ENCODE measurements at regions not wholly inside any gene's neighbourhood (a gene's known extent, or its start where the extent isn't known, plus 50 kb on each side); places are given as distances from the start of the nearest gene placed in this dataset.

DNA sequence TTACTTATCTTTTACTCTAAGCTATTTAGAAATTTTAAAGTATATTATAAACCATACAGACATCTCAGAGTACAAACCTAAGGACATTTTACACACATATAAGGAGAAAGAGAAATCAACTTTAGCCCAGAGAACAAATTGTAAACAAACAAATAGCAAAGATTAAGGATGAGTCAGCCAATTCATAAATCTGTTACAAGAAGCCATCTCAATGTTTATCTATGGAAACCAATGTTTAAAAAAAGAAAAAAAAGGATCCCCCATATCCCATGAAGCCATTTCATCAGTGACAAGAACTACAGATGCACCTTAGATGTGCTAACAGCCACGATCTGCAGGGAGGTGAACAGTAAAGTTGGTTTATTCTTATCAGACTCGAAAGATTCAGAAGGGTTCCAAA, 437.1 kb downstream of the SHQ1 start:
- H3K27ac ChIP-seq, result no peak overlapping the region
- no peak for TF ChIP-seq ZFX (IDR thresholded peaks at IDR 0.05; ENCODE audit: borderline replicate concordance)
- TF ChIP-seq, protein P1, sequence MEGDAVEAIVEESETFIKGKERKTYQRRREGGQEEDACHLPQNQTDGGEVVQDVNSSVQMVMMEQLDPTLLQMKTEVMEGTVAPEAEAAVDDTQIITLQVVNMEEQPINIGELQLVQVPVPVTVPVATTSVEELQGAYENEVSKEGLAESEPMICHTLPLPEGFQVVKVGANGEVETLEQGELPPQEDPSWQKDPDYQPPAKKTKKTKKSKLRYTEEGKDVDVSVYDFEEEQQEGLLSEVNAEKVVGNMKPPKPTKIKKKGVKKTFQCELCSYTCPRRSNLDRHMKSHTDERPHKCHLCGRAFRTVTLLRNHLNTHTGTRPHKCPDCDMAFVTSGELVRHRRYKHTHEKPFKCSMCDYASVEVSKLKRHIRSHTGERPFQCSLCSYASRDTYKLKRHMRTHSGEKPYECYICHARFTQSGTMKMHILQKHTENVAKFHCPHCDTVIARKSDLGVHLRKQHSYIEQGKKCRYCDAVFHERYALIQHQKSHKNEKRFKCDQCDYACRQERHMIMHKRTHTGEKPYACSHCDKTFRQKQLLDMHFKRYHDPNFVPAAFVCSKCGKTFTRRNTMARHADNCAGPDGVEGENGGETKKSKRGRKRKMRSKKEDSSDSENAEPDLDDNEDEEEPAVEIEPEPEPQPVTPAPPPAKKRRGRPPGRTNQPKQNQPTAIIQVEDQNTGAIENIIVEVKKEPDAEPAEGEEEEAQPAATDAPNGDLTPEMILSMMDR (IDR thresholded peaks at IDR 0.05), result no peak

DNA sequence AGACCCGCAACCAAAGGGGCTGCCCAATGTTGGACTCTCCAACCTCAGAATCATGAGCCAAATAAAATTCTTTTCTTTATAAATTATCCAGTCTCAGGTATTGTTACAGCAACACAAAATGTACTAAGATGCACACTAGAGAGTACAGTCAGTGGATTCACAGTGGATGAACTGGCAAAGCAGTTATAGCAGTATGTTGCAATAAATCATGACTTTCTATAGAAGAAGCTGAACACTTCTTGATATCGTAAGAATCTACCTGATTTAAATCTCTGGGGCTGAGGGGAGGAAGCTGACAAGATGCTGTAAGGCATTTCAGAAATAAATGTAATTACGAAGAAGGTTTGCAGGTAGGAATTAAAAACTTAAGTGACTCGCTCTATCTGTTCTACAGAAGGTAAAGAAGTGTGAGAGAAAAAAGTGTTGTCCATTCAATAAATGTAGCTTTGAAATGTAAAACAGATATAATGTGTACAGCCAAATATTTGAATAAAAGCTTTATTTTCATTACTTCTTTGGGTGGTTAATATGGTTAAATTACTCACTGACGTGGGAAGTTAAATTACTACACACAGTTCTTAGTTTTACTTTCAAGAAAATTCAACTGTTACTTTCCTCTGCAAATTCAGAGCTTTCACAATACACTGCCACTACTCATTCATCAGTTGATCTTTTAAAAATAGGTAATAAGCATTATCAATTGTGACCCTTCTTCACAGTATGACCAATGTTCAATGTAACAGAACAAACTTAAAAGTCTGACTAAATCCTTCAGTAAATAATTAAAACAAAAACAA, 439.1 kb downstream of the SHQ1 start:
- no peak overlapping the region for H3K27ac ChIP-seq
- TF ChIP-seq ZFX (IDR thresholded peaks at IDR 0.05; ENCODE audit: borderline replicate concordance), result no peak
- TF ChIP-seq, protein P1 (IDR thresholded peaks at IDR 0.05), result no peak

DNA sequence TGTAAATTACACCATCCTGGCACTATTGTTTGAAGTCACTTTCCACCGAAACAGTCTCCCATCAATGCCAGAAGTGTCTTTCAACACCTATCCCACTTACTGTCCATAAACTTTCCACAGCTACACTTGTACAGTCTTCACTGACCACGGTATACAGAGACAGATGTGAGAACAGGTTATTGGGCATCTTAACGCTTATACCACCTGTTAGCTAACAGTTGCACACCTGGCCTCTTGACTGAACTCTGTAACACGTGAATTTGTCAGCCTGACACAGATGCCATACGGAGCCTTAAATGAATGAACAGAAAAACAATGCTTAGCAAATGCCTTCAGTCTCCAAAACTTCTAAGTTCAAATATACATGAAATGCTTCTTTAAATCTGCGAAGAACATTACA, 440.5 kb downstream of the SHQ1 start:
- TF ChIP-seq, protein P1 (IDR thresholded peaks at IDR 0.05), result no peak
- H3K27ac ChIP-seq, result no peak overlapping the region

DNA sequence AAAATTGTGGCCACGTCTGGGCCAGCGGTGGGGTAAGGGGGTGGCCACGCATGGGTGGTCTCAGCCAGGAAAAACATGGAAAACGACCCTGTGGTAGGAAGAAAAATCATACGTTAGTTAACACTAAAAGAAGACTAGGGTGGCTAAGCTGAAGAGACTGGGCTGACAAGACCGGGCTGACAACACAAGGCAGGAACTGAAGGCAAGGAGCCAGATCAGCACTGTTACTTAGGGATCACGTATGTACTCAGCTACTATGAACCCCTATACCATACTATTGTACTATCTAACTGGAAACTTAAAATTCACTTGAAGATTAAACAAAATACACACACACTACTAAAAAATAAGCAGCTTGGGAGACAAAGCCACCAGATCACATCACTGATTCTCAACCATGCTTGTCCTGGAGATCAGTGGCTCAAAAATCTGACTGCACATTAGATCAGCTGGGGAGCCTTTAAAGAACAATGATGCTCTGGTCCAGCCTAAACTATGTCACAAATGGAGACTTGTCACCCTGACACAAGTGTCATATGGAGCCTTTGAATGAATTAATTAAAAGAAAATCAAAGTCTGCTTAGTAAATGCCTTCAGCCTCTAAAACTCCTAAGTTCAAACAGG, 442.2 kb downstream of the SHQ1 start:
- TF ChIP-seq, protein P1 (IDR thresholded peaks at IDR 0.05), result no peak
- no peak for TF ChIP-seq ZFX (IDR thresholded peaks at IDR 0.05; ENCODE audit: borderline replicate concordance)
- H3K27ac ChIP-seq, result no peak overlapping the region

DNA sequence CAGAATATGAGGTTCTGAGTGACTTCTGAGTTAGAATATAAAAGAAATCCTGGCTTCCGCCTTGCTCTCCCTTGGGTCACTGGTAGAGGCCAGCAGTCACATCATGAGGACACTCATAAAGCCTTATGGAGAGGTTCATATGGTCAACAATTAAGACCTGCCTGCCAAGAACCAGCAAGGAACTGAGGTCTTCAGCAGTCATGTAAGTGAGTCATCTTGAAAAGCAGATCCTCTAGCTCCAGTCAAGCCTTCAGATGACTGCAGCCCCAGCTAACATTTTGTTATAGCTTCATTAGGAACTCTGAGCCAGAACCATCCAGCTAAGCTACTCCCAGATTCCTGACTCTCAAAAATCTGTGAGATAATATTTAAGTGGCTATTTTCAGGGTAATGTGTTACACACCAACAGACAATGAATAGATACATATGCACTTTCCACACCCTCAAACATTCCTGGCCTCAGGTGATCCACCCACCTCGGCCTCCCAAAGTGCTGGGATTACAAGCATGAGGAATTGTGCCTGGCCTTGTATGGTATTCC, 447.2 kb downstream of the SHQ1 start:
- no peak for TF ChIP-seq ZFX (IDR thresholded peaks at IDR 0.05; ENCODE audit: borderline replicate concordance)
- TF ChIP-seq, protein P1 (IDR thresholded peaks at IDR 0.05), result no peak
- no peak overlapping the region for H3K27ac ChIP-seq

DNA sequence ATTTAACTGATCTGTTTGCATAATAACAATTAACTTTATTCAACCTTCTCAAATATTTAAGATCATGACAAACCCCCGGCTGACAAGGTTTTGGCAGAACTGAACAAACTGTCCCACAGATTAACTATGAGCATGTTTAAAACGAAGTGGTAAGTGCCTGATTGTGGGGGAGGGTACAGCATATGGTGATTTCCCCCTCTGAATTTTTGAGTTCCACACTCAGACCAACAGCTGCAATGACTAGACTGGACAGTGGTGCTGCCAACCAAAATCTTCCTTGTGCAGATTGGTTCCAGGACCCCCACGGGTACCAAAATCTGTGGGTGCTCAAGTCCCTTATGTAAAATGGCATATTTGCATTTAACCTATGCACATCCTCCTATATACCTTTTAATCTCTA, 449.5 kb downstream of the SHQ1 start:
- TF ChIP-seq, protein P1 (IDR thresholded peaks at IDR 0.05), result no peak
- TF ChIP-seq ZFX (IDR thresholded peaks at IDR 0.05; ENCODE audit: borderline replicate concordance), result no peak

DNA sequence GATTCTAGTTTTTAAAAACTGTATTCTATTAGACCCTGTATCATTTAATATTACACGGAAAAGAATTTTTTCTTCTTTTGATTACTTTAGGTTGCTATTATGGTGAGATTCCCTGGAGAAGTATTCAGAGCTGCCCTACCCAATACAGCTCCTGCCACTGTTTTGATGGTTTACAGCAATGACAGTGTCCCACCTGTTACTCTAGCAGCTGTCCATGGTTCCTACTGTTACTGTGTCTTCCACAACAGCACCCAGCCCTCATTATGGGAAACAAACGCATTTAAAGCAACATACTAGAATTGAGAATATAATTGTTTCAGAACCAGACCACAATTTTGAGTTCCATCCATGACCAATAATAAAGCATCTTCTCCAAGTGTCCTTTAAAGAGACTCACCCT, 450.7 kb downstream of the SHQ1 start:
- no peak overlapping the region for H3K27ac ChIP-seq
- TF ChIP-seq ZFX (IDR thresholded peaks at IDR 0.05; ENCODE audit: borderline replicate concordance), result no peak

More for the DNA sequence above, 449.5 kb downstream of the SHQ1 start:
- no peak overlapping the region for H3K27ac ChIP-seq
